HG02588 (cell line): ENCODE measurements at regions not wholly inside any gene's neighbourhood (a gene's known extent, or its start where the extent isn't known, plus 50 kb on each side); places are given as distances from the start of the nearest gene placed in this dataset.

ENCODE experiments used
- ATAC-seq: cut with Tn5 transposase; IDR thresholded peaks from one replicate; pipeline ENCODE4 v1.9.1; 2021; ENCODE audit warnings: mild to moderate bottlenecking, moderate library complexity; ENCODE audit not compliant: unreplicated experiment

GRCh38 chr12:104863296-104863948, 94.7 kb downstream of the SLC41A2 start:
- no peak for ATAC-seq

GRCh38 chr12:104858611-104859543, 99.2 kb downstream of the SLC41A2 start:
- no peak for ATAC-seq

DNA sequence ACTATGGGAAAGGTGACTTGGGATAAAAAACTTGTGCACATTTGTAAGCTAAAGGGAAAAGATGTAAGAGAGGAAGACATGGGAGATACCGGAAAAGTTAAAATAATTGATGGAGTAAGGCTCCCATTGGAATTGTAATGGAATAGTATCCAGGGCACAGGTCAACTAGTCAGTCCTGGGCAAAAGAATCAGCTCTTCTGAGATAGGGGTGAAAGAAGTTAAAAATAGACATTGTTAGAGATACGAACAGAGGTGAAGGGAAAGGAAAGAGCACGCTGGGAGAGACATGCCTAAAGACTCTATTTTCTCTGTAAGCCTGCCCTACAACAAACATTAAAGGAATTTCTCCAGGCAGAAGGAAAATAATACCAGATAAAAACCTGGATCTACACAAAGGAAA, 101.6 kb downstream of the SLC41A2 start:
- no peak for ATAC-seq

DNA sequence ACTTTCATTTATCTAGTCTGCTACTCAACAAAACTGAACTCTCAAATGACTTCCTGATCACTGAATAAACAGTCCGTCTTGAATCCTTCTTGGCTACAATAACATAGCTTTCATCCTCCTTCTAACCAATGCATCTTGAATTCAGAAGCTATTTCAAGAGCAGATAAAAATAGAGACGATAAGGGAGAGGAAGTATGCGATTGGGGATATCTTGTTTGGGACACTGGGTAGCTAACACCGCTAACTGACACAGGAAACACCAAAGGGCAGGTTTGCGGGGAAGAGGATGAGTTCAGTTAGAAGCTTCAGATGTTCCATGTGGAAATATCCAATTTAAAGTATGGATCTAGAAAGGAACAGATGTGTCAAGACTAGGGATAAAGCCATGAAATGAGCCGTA, 102.5 kb downstream of the SLC41A2 start:
- no peak for ATAC-seq

GRCh38 chr12:104852896-104853295, 105.2 kb downstream of the SLC41A2 start:
- no peak for ATAC-seq

DNA sequence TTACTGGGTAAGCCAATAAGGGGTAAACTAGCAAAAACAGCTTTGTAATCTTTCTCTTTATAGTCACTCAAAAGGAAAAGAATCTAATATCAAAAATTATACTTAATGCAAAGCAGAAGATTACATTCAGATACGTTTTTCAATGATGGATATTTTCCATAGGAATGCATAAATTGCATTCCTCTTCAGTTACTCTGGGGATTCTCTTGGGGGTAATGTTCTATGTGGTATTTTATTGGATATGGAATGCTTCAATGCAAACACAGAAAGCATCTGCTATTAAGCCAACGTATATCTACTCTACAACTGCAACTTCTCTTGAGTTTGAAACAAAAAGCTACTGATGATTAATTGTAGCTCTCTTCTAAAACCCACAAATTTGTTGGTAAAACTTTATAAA, 106.0 kb downstream of the SLC41A2 start:
- no peak for ATAC-seq

- ATAC-seq, result no peak
Measured at GRCh38 chr12:104850781-104851180, 107.3 kb downstream of the SLC41A2 start.

DNA sequence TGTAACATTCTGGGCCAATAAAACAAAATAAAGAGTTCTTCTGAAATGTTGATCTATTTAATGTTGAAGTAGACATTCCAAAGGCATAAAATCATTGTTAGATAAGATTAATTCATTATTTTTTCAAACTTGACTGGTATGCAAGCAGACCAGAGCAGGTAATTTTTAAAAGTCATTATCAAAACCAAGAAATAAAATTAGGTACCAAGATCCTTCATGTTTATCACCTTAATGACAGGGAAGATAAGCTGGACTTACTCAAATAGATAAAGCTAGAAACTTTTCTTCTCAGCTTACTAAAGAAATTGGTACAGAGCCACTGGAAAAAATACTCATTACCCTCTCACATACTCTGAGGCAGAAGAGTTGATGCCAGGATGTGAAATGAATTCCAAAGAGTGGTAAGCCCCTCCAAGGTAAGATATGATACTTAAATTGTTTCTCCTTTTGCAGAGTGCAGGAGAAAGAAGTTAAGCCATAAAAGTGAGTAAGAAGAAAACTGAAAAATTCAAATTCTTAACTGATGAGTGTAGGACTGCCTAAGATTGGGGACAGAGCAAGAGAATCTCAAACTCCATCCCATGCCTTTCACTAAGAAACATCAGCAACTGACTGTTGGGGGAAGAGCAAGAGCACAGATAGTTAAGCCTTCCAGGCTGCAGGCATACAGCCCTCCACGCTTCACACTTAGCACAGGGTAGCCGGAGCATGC, 111.9 kb downstream of the SLC41A2 start:
- no peak for ATAC-seq

GRCh38 chr12:104844123-104844522, 114.0 kb downstream of the SLC41A2 start:
- no peak for ATAC-seq

DNA sequence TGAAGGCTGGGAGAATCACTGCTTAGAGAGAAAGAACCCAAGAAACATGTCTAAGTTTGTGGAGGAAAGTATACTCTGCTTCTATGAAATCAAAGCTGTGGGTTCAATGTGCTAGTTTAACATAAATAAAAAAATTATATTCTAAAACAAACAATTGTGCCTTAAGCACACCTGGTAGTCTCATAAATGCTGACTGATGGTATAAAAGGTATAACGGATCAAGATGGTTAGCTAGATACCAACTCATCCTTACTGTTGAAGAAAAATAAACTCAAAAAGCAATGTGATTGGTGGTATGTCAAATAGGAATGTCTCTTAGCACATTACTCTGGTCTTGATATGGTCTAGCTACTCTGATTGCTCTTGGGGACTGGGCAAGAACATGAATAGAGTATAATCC, 117.8 kb downstream of the SLC41A2 start:
- ATAC-seq, result no peak

DNA sequence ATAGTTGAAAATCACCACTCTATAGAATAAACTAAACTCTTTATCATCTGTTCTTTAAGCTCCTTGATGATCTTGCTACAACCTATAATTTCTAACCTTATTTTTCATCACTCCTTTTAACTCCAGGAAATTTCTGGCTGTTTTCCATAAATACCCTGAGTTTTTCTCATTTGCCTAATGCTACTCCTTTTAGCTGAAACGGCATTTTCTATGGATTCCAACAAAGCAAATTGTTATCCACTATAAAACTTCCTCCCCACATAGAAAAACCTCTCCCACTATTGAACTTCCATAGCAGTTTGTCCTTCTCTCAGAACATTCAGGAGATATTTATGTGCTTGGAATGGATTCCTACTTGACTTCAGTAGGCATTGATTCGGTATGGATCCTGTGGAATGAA, 122.8 kb downstream of the SLC41A2 start:
- no peak for ATAC-seq

- ATAC-seq, result no peak
Measured at GRCh38 chr12:104834607-104835006, 123.5 kb downstream of the SLC41A2 start.

- ATAC-seq, result no peak
Measured at GRCh38 chr12:104833756-104834155, 124.3 kb downstream of the SLC41A2 start.

DNA sequence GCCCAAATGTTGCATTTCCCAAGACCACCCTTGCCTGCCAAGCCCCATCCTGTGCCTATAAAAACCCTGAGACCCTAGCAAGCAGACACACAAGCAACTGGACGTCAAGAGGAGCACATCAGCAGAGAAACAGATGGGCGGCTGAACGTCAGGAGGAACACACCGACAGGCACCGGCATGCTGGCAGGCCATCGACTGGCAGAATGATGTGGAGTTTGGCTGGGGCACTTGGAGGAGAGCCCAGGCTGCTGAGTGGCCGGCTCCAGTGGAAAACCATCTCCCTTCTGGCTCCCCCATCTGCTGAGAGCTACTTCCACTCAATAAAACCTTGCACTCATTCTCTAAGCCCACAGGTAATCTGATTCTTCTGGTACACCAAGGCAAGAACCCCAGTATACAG, 130.1 kb downstream of the SLC41A2 start:
- ATAC-seq, result no peak

- no peak for ATAC-seq
Measured at GRCh38 chr12:104827587-104827986, 130.5 kb downstream of the SLC41A2 start.

DNA sequence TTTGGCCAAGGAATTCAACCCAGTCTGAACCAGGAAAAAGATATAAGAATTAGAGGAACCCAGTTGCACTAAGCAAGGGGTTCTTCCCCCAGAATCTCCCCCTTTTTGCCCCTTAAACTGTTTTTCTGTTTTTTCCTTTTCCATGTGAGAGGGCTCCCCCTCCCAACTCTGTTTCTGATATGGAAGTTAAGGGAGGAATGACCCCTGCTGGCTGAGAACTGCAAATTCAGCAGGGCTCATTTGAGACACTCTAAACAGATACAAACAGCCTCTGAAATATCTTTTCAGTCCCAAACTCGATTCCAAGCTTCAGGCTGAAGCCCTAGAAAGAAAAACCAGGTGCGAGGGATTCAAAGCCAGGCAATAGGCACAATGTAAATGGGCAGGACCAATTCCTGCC, 132.7 kb downstream of the SLC41A2 start:
- ATAC-seq, result no peak

DNA sequence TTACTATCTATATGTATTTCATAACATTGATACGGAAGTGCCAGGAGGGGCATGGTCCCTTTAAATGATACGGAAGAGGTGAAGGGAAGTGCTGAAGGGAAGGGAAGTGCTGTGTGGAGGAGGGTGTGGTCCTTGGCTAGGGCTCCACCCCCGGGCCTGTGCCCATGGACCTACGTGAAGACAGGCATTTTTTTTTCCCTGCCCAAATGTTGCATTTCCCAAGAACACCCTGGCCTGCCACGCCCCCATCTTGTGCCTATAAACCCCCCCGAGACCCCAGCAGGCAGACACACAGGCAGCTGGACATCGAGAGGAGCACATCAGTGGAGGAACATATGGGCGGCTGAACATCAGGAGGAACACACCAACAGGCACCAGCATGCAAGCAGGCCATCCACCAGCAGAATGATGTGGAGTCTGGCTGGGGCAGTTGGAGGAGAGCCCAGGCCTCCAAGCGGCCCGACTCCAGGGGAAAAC, 134.1 kb downstream of the SLC41A2 start:
- ATAC-seq, result no peak

GRCh38 chr12:104822941-104823340, 135.1 kb downstream of the SLC41A2 start:
- ATAC-seq, result no peak

- ATAC-seq, result no peak
Measured at GRCh38 chr12:104816845-104817503, 141.1 kb downstream of the SLC41A2 start.

GRCh38 chr12:104815935-104816334, 142.2 kb downstream of the SLC41A2 start:
- ATAC-seq, result no peak

DNA sequence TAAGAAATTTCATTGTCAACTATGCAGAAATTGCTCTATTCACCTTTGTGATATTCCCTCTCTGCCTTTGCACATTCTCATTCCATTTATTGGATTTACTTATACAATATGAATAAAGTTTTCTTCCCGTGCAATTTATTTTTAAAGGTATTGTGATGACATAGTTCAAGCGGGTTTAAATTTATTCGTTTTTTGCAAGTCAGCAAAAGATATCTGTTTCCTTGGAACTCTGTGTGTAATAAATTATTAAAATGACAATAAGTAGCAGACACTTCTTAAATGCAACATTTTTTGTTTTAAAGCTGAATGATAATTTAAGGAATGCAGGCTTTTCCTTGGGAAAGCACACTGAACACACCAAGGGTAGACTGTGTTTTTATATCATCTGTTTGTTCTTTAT, 143.1 kb downstream of the SLC41A2 start:
- no peak for ATAC-seq
